PC-3 (cell line): ENCODE measurements at regions not wholly inside any gene's neighbourhood (a gene's known extent, or its start where the extent isn't known, plus 50 kb on each side); places are given as distances from the start of the nearest gene placed in this dataset.

Experiments
- CTCF ChIP-seq: fragments of 300-600 bp; sonication (generic); conservative IDR thresholded peaks from 2 replicates; pipeline ENCODE4 v1.5.1; 2017; ENCODE audit warnings: antibody characterized with exemption, low read depth, mild to moderate bottlenecking, low read length
- EZH2 ChIP-seq: fragments of 300-600 bp; sonication (generic); IDR thresholded peaks from one replicate; pipeline ENCODE4 v1.6.1; 2017; ENCODE audit warnings: antibody characterized with exemption, mild to moderate bottlenecking, low read length; ENCODE audit not compliant: unreplicated experiment
- EZH2phosphoT487 ChIP-seq: fragments of 300-600 bp; sonication (generic); IDR thresholded peaks from 2 replicates; pipeline ENCODE4 v1.6.1; 2018; ENCODE audit warnings: mild to moderate bottlenecking, antibody characterized with exemption, low read length, borderline replicate concordance

GRCh38 chr4:167721617-167722486 is 370.5 kb upstream of the ANXA10 start:
- TF ChIP-seq CTCF (no peak), EZH2 (no peak), EZH2phosphoT487 (no peak)
